T-cell (primary cell): ENCODE measurements at regions not wholly inside any gene's neighbourhood (a gene's known extent, or its start where the extent isn't known, plus 50 kb on each side); places are given as distances from the start of the nearest gene placed in this dataset.

Experiments used
- ATAC-seq, 4 experiments: fragments of 200-7000 bp in 3 of 4; fragments of 150-1000 bp in 1 of 4; cut with Tn5 transposase; replicated peaks in 1 of 4; 1 replicate in 3 of 4; 2 replicates in 1 of 4; pipeline ENCODE4 v1.10.0; 2021; ENCODE audit warnings: moderate library complexity in 3 of 4, mild to moderate bottlenecking in 2 of 4, moderate number of reproducible peaks in 1 of 4
- CTCF ChIA-PET, 2 donors: fragments of 300-600 bp; sonication (Branson Sonifier 250); formaldehyde crosslinking; loops; one replicate each; lab custom pipeline; 2022; ENCODE audit warnings: antibody characterized with exemption in 2 of 2; lab: Charles Lee
- POLR2A ChIA-PET, 2 donors: fragments of 300-600 bp; sonication (Branson Sonifier 250); formaldehyde crosslinking; loops; one replicate each; lab custom pipeline; 2022; ENCODE audit warnings: antibody characterized with exemption in 2 of 2; lab: Charles Lee
- DNase-seq, 35 experiments: peaks; one replicate each; pipeline versions ENCODE4 v3.0.0 to v3.0.0-alpha.2; 2013 to 2023
- H3K27ac ChIP-seq: one replicate; pipeline ENCODE4 v1.5.1; 2013; ENCODE audit warnings: low read length
- H3K27me3 ChIP-seq, 2 experiments: replicated peaks in 1 of 2; 1 replicate in 1 of 2; 2 replicates in 1 of 2; pipeline versions ENCODE4 v1.6.1 to v1.7.0; 2013; ENCODE audit warnings: low read length in 1 of 2, mixed read lengths in 1 of 2; ENCODE audit not compliant: control insufficient read depth in 2 of 2, insufficient read depth in 2 of 2; ENCODE audit errors: extremely low read depth in 1 of 2
- H3K36me3 ChIP-seq, 2 donors: 1 replicate in 1 of 2; 2 replicates in 1 of 2; pipeline versions ENCODE4 v1.6.1 to v1.7.0; 2013; ENCODE audit warnings: low read length in 1 of 2; ENCODE audit not compliant: control insufficient read depth in 2 of 2, insufficient read depth in 1 of 2; ENCODE audit errors: extremely low read depth in 1 of 2
- H3K4me1 ChIP-seq, 2 experiments: 1 replicate in 1 of 2; 2 replicates in 1 of 2; pipeline versions ENCODE4 v1.6.1 to v1.7.0; 2013; ENCODE audit warnings: low read length in 2 of 2, mixed read lengths in 1 of 2; ENCODE audit not compliant: insufficient read depth in 2 of 2, control insufficient read depth in 1 of 2; ENCODE audit errors: extremely low read depth in 1 of 2
- H3K4me3 ChIP-seq, 2 donors: 1 replicate in 1 of 2; 2 replicates in 1 of 2; pipeline versions ENCODE4 v1.5.1 to v1.7.0; 2013; ENCODE audit warnings: mild to moderate bottlenecking in 2 of 2, low read length in 1 of 2, moderate library complexity in 1 of 2; ENCODE audit not compliant: control insufficient read depth in 1 of 2; ENCODE audit errors: extremely low read depth in 1 of 2
- H3K9me3 ChIP-seq: 2 replicates; pipeline ENCODE4 v1.7.0; 2013
- H3K27ac Mint-ChIP-seq, 2 donors: one replicate each; pipeline ENCODE4 v1.8.0; 2020 to 2021; ENCODE audit warnings: mild to moderate bottlenecking in 2 of 2, mixed read lengths in 2 of 2
- H3K27me3 Mint-ChIP-seq, 2 donors: one replicate each; pipeline ENCODE4 v1.8.0; 2021 to 2022; ENCODE audit warnings: mixed read lengths in 2 of 2
- H3K36me3 Mint-ChIP-seq: one replicate; pipeline ENCODE4 v1.8.0; 2021; ENCODE audit warnings: mixed read lengths
- H3K4me1 Mint-ChIP-seq, 3 donors: one replicate each; pipeline ENCODE4 v1.8.0; 2020 to 2022; ENCODE audit warnings: mixed read lengths in 3 of 3, mild to moderate bottlenecking in 1 of 3
- H3K4me3 Mint-ChIP-seq, 3 donors: one replicate each; pipeline ENCODE4 v1.8.0; 2020 to 2022; ENCODE audit warnings: mild to moderate bottlenecking in 3 of 3, mixed read lengths in 3 of 3, moderate library complexity in 3 of 3
- H3K9me3 Mint-ChIP-seq, 3 donors: one replicate each; pipeline ENCODE4 v1.8.0; 2020 to 2022; ENCODE audit warnings: mixed read lengths in 3 of 3
- WGBS: methylation state at CpG from one replicate; pipeline ENCODE4 v1.1.5; 2013; ENCODE audit warnings: missing lambda C conversion rate; ENCODE audit not compliant: insufficient coverage; 5-methylcytosine and 5-hydroxymethylcytosine counted together

GRCh38 chr4:173837517-173837916, 307.5 kb upstream of the HAND2 start:
- no peaks in the 10 kb centered on the region for H3K4me1 Mint-ChIP-seq
- Histone ChIP-seq H3K27ac (no peak overlapping the region), H3K4me1 (no peaks in the 10 kb centered on the region), H3K36me3 (no peaks in the 10 kb centered on the region), H3K9me3 (no peaks in the 10 kb centered on the region), H3K27me3 (no peaks in the 10 kb centered on the region), H3K4me3 (no peak overlapping the region)
- H3K9me3 Mint-ChIP-seq = peaks cover under 1 to 6% (median under 1%) of the 10 kb centered on the region in 3 donors
- no peak for DNase-seq
- WGBS = 80% methylated on average over 1 of the region's 3 CpGs
- POLR2A ChIA-PET = no interaction called here
- H3K27ac Mint-ChIP-seq = no peak overlapping the region
- ATAC-seq = no peak
- no peak overlapping the region for H3K4me3 Mint-ChIP-seq
- CTCF ChIA-PET = no interaction called here
- H3K36me3 Mint-ChIP-seq = no peaks in the 10 kb centered on the region
- no peaks in the 10 kb centered on the region for H3K27me3 Mint-ChIP-seq

GRCh38 chr4:173835903-173836302, 305.9 kb upstream of the HAND2 start:
- no peaks in the 10 kb centered on the region for H3K27me3 ChIP-seq
- ChIA-PET CTCF (no interaction called here), POLR2A (no interaction called here)
- peaks cover 0 to 2% (median 0%) of the 10 kb centered on the region in 3 donors for H3K9me3 Mint-ChIP-seq
- no peaks in the 10 kb centered on the region for H3K36me3 ChIP-seq
- H3K4me3 ChIP-seq = no peak overlapping the region
- H3K36me3 Mint-ChIP-seq = no peaks in the 10 kb centered on the region
- no peaks in the 10 kb centered on the region for H3K4me1 Mint-ChIP-seq
- H3K9me3 ChIP-seq = no peaks in the 10 kb centered on the region
- WGBS = 44% methylated on average over 3 of the region's 4 CpGs
- no peaks in the 10 kb centered on the region for H3K4me1 ChIP-seq
- no peaks in the 10 kb centered on the region for H3K27me3 Mint-ChIP-seq
- no peak overlapping the region for H3K4me3 Mint-ChIP-seq
- no peak overlapping the region for H3K27ac ChIP-seq
- ATAC-seq (no peak), DNase-seq (no peak)
- no peak overlapping the region for H3K27ac Mint-ChIP-seq

DNA sequence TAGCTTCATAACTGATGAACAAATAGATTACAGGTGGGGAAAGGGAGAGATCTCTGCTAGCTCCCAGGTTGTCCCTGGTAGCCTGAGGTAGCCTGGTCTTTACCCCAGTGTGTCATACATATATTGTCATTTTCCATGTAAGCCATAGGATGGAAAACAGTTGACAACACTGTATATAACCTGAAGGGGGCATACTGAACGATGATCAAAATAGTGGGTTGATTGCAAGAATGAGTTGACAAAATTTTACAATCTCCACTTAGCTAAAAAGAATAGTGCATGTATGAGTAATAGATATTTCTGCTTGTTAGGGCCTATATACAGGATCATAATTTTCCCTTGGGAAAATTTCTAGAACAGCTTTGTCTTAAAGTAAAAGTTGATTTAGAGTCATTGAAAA, 304.1 kb upstream of the HAND2 start:
- WGBS = no CpG with 5 or more reads among the region's 1 CpG
- no peaks in the 10 kb centered on the region for H3K4me1 Mint-ChIP-seq
- no peaks in the 10 kb centered on the region for H3K27me3 ChIP-seq
- ChIA-PET POLR2A (no interaction called here), CTCF (no interaction called here)
- H3K4me3 ChIP-seq = no peak overlapping the region
- H3K36me3 Mint-ChIP-seq = no peaks in the 10 kb centered on the region
- H3K36me3 ChIP-seq = no peaks in the 10 kb centered on the region
- H3K27ac Mint-ChIP-seq = no peak overlapping the region
- H3K9me3 Mint-ChIP-seq = peaks cover 0 to 12% (median 0%) of the 10 kb centered on the region in 3 donors
- no peaks in the 10 kb centered on the region for H3K9me3 ChIP-seq
- DNase-seq = no peak
- H3K27me3 Mint-ChIP-seq = no peaks in the 10 kb centered on the region
- ATAC-seq = no peak
- H3K4me3 Mint-ChIP-seq = no peak overlapping the region
- no peak overlapping the region for H3K27ac ChIP-seq
- H3K4me1 ChIP-seq = no peaks in the 10 kb centered on the region

- Mint-ChIP-seq H3K4me3 (no peak overlapping the region), H3K4me1 (no peaks in the 10 kb centered on the region), H3K9me3 (peaks cover 0 to 15% (median 0%) of the 10 kb centered on the region in 3 donors), H3K36me3 (no peaks in the 10 kb centered on the region), H3K27me3 (no peaks in the 10 kb centered on the region), H3K27ac (no peak overlapping the region)
- no peak overlapping the region for H3K27ac ChIP-seq
- ATAC-seq = no peak
- no peaks in the 10 kb centered on the region for H3K9me3 ChIP-seq
- ChIA-PET CTCF (no interaction called here), POLR2A (no interaction called here)
- no peak for DNase-seq
- no peaks in the 10 kb centered on the region for H3K27me3 ChIP-seq
- no peaks in the 10 kb centered on the region for H3K36me3 ChIP-seq
- H3K4me1 ChIP-seq = no peaks in the 10 kb centered on the region
- 82% methylated on average over 3 of the region's 4 CpGs for WGBS
- H3K4me3 ChIP-seq = no peak overlapping the region
These were observed 299.5 kb upstream of the HAND2 start for GRCh38 chr4:173829565-173829964.

DNA sequence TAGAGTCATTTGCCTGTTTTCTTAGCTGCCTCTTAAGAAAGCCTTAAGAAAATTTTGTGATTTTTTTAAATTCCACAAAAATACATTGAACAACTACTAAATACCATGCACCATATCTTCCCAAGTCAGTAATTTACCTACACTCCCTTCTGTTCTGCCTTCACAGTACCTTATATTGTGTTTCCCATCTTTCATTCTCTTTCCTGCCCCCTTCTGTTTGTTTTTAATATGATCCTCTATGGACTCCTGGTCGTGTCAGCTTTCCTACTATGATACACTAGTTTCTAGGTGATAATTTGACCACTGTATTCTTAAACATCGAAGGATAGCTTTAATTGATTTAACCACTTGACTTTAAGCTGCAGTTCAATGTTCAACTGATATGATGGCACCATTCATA, 297.7 kb upstream of the HAND2 start:
- Mint-ChIP-seq H3K36me3 (no peaks in the 10 kb centered on the region), H3K4me1 (no peaks in the 10 kb centered on the region), H3K9me3 (peaks cover 0 to 15% (median 0%) of the 10 kb centered on the region in 3 donors), H3K27me3 (no peaks in the 10 kb centered on the region), H3K4me3 (no peak overlapping the region), H3K27ac (no peak overlapping the region)
- Histone ChIP-seq H3K9me3 (no peaks in the 10 kb centered on the region), H3K4me1 (no peaks in the 10 kb centered on the region), H3K27ac (no peak overlapping the region), H3K27me3 (no peaks in the 10 kb centered on the region), H3K36me3 (no peaks in the 10 kb centered on the region), H3K4me3 (no peak overlapping the region)
- ATAC-seq (no peak), DNase-seq (no peak)
- WGBS = 57% methylated on average over 1 of the region's 2 CpGs
- POLR2A ChIA-PET = no interaction called here
- CTCF ChIA-PET = no interaction called here

GRCh38 chr4:173821876-173822275, 291.8 kb upstream of the HAND2 start:
- Histone ChIP-seq H3K36me3 (no peaks in the 10 kb centered on the region), H3K9me3 (no peaks in the 10 kb centered on the region), H3K4me1 (no peaks in the 10 kb centered on the region), H3K27me3 (no peaks in the 10 kb centered on the region), H3K4me3 (no peak overlapping the region), H3K27ac (no peak overlapping the region)
- no peak overlapping the region for H3K27ac Mint-ChIP-seq
- DNase-seq = no peak
- no peak overlapping the region for H3K4me3 Mint-ChIP-seq
- POLR2A ChIA-PET = no interaction called here
- WGBS = no CpG with 5 or more reads among the region's 3 CpGs
- no peaks in the 10 kb centered on the region for H3K36me3 Mint-ChIP-seq
- CTCF ChIA-PET = no interaction called here
- ATAC-seq = no peak
- H3K4me1 Mint-ChIP-seq = no peaks in the 10 kb centered on the region
- H3K27me3 Mint-ChIP-seq = no peaks in the 10 kb centered on the region
- no peaks in the 10 kb centered on the region for H3K9me3 Mint-ChIP-seq

GRCh38 chr4:173821036-173821435, 291.0 kb upstream of the HAND2 start:
- no peaks in the 10 kb centered on the region for H3K9me3 Mint-ChIP-seq
- ChIA-PET CTCF (no interaction called here), POLR2A (no interaction called here)
- no peak overlapping the region for H3K27ac ChIP-seq
- 57% methylated on average over 1 of the region's 1 CpG for WGBS
- no peaks in the 10 kb centered on the region for H3K4me1 ChIP-seq
- H3K36me3 ChIP-seq = no peaks in the 10 kb centered on the region
- no peak overlapping the region for H3K27ac Mint-ChIP-seq
- ATAC-seq (no peak), DNase-seq (no peak)
- H3K36me3 Mint-ChIP-seq = no peaks in the 10 kb centered on the region
- H3K4me3 ChIP-seq = no peak overlapping the region
- H3K4me1 Mint-ChIP-seq = no peaks in the 10 kb centered on the region
- no peaks in the 10 kb centered on the region for H3K27me3 Mint-ChIP-seq
- H3K9me3 ChIP-seq = no peaks in the 10 kb centered on the region
- no peaks in the 10 kb centered on the region for H3K27me3 ChIP-seq
- H3K4me3 Mint-ChIP-seq = no peak overlapping the region
